ENCODE measurements at regions not wholly inside any gene's neighbourhood (a gene's known extent, or its start where the extent isn't known, plus 50 kb on each side); places are given as distances from the start of the nearest gene placed in this dataset.

DNA sequence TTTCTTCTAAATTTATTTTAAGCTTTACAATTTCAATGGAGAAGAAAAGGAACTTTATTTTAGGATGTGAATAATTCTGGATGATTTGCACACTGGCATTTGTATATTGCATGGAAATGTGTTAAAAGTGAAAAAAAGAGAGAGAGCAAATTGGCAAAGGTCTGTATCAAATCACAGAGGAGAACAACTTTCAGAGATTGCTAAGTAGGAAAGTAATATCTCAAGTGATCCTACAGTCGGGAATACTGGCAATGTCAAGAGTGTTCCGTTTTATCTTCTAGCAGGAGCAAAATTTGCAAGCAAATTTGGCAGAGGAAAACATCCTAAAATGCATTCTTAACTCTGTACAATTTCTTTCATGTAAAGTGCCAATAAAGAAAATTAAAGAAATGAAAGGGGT lies 97.1 kb upstream of the TMC3 start:
- no peak for TF ChIP-seq EZH2 (optimal IDR thresholded peaks at IDR 0.05; ENCODE audit: low read depth, low read length)
- TF ChIP-seq, protein P1, sequence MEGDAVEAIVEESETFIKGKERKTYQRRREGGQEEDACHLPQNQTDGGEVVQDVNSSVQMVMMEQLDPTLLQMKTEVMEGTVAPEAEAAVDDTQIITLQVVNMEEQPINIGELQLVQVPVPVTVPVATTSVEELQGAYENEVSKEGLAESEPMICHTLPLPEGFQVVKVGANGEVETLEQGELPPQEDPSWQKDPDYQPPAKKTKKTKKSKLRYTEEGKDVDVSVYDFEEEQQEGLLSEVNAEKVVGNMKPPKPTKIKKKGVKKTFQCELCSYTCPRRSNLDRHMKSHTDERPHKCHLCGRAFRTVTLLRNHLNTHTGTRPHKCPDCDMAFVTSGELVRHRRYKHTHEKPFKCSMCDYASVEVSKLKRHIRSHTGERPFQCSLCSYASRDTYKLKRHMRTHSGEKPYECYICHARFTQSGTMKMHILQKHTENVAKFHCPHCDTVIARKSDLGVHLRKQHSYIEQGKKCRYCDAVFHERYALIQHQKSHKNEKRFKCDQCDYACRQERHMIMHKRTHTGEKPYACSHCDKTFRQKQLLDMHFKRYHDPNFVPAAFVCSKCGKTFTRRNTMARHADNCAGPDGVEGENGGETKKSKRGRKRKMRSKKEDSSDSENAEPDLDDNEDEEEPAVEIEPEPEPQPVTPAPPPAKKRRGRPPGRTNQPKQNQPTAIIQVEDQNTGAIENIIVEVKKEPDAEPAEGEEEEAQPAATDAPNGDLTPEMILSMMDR (IDR thresholded peaks at IDR 0.05; ENCODE audit: low read length), result no peak
- no peak for TF ChIP-seq EZH2phosphoT487 (IDR thresholded peaks at IDR 0.05; ENCODE audit: low read length)

Data from MM.1S (cell line).